ENCODE measurements at regions not wholly inside any gene's neighbourhood (a gene's known extent, or its start where the extent isn't known, plus 50 kb on each side); places are given as distances from the start of the nearest gene placed in this dataset.
"Not testable (repeated sequence)": the region's sequence is repeated elsewhere in the genome, so short reads cannot be mapped to it uniquely, and the experiment has no call there.

DNA sequence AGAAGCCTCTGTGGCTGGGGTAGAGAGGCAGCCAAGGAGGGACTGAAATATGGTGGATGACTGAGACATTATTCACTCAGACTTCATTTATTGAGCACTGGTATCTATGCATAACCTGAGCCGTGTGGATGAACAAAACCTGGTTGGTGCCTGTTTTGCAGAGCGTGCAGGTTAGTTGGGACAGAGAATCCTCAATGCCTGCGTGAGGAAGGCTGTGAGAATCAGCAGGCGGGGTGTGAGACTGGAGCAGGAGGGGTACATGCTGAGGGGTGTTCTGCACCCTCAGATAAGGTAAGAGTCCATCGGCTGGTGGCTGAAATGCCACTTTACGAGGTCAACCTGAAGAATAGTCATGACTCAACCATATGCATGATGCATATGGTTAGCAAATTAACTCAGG, 271.6 kb downstream of the MED10 start:
- DNase-seq = no peak

GRCh38 chr5:6105320-6105719, 273.0 kb downstream of the MED10 start:
- DNase-seq = no peak

- no peak for DNase-seq
Measured at GRCh38 chr5:6096101-6096500, 282.2 kb downstream of the MED10 start.

DNA sequence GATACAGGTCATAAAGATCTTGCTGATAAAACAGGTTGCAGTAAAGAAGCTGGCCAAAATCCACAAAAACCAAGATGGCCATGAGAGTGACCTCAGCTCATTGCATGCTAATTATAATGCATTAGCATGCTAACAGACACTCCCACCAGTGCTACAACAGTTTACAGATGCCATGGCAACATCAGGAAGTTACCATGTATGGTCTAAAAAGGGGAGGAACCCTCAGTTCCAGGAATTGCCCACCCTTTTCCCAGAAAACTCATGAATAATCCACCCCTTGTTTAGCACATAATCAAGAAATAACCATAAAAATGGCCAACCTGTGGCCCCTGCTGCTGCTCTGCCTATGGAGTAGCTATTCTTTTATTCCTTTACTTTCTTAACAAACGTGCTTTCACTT, 284.2 kb downstream of the MED10 start:
- DNase-seq = not testable (repeated sequence)

DNA sequence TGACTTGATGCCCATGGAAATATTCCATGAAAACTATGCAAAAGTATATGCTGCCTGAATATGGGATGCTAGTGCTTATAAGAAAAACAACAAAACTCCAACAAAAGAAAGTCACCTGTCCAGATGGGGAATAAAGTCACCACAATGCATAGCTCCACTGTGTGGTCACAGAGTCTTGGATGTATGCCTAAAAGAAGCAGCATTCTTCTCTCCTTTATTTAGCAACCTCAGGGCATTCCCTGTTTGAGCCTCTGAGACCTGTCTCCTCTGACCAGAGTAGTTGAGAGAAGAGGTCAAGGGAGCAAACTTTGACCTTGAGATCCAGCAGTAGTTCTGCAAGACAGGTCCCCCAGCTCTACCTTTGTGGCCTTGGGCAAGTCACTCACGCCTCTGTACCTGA, 287.5 kb downstream of the MED10 start:
- DNase-seq = no peak

DNA sequence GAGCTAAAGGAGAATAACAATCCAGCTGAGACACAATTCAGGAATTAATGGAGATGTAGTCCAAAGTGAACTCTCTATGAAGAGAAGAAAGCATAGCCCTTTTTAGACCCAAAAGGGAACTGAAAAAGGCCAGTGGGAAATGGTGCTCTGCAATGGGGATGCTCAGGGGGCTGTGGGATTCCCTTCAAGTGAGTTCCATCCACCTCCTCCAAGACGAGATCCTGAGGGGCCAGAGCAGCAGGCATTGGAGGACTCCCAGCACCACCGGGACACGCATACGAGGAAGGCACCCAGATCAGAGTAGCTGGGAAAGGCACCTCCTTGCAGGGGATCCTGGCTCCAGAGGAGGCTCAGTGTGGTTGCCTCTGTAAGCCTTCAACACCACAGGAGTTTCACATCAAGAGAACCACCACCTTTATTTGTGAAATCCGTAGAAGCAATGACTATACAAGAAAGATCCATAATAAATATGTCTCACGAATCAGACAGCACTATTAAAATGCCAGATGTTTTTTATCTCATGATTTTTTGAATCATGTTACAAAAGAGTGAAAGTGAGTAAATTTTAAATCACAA, 288.2 kb downstream of the MED10 start:
- no peak for DNase-seq

- DNase-seq = no peak
Measured at GRCh38 chr5:6088706-6089105, 289.6 kb downstream of the MED10 start.

- DNase-seq = no peak
Measured at GRCh38 chr5:6087576-6087975, 290.8 kb downstream of the MED10 start.

DNA sequence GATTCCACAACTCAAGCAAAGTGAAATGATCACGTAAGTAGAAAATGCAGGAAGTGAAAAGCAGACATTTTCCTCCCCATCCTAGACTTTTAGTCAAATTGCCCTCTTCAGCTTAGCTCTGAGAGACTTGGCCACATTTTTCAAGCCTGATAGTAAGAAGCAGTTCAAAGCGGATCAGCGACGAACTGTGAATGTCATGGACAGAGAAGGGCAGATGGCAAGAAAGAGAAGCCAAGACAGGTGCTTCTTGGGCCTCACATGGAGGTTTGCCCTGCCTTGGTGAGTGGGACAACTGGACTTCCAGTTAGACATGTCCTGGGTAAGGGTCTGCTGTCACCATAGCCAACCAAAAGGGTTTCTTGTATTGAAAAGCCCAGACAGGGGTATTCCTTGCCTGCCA, 291.5 kb downstream of the MED10 start:
- DNase-seq = no peak

GRCh38 chr5:6085341-6085860, 292.9 kb downstream of the MED10 start:
- no peak for DNase-seq

GRCh38 chr5:6084836-6085235, 293.5 kb downstream of the MED10 start:
- DNase-seq = no peak

DNA sequence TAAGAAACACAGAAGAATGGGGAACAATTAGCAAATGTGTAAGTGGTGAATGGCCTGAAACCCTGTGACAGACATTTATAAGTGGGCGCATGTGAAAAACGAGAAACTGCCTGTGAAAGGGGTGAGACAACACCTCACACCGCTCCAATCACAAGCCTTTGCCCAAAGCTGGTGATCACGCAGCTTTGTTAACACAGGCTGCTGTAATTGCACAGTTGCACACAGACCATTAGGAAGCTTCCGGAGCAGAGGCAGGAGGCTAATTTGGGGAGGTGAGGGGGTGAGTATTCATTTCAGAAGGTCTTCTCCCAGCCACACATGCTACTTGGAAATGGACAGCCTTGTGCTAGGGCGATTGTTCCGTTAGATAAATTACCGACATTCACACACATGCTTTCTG, 294.0 kb downstream of the MED10 start:
- no peak for DNase-seq

GRCh38 chr5:6083311-6083978, 294.9 kb downstream of the MED10 start:
- DNase-seq = no peak

DNA sequence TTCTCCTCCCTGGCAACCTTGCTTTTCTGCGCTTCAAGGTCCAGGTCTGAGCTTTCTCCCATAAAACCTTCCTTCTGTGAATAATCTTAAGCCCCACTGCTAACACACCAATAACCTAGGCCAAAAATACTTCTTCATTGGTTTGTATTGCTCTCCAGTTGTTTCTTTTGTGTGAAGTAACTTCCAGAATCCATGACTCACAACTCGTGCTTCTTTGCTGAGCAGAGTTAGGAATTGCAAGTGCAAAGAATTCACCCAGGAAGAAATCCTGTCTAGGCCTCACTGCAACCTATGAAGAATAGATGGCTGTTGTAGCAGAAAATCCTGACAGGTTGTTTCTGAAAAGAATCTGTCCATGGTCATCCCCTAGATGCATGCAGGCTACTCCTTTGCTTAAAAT, 295.7 kb downstream of the MED10 start:
- DNase-seq = no peak

DNA sequence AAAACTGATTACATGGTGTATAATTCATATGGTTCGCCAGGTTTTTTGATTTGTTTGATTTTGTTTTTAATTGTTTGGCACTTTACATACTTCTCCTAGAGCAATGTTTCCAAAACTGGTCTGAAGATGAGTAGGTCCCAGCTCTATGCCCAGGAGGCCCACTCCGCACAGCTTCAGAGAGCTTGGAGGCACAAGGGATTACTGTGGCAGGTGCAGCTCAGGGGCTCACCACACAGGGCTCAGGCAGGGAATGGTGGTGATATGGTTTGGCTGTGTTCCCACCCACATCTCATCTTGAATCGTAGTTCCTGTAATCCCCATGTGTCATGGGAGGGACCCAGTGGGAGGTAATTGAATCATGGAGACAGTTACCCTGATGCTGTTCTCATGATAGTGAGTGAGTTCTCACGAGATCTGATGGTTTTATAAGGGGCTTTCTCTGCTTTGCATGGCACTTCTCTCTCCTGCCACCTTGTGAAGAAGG, 296.6 kb downstream of the MED10 start:
- no peak for DNase-seq

DNA sequence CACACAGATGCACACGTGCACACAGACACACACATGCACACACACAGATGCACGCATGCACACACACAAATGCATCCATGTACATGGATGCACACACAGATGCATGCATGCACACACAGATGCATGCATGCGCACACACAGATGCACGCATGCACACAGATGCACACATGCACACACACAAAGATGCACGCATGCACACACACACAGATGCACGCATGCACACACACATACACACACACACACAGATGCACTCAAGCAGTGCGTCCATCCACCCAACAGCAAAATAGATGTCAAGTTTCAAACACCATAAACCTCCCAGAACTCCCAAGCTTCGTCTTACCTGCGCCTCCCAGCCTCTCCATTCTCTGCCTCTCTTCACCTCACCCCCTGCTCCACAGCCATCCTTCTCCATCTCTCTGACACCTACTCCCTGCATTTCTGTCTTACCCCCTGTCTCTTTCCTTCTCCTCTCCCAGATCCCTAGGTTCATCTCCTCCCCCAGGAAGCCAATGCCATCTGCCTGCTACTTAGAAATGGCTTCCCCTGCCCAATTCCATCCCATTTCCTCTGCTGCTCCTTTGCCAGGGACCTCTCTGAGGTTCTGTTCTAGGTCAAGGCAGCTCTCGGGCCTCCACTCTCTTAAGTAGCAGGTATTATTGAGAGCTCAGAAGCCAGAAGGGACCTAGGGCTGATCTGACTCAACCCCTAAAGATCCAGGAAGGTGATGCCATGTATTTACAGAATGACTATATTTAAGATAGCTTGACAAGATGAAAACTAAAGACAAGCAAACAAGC, 297.2 kb downstream of the MED10 start:
- no peak for DNase-seq

GRCh38 chr5:6080436-6080835, 297.9 kb downstream of the MED10 start:
- no peak for DNase-seq

GRCh38 chr5:6078881-6079280, 299.5 kb downstream of the MED10 start:
- no peak for DNase-seq

- DNase-seq = no peak
Measured at GRCh38 chr5:6076341-6077239, 301.8 kb downstream of the MED10 start.

DNA sequence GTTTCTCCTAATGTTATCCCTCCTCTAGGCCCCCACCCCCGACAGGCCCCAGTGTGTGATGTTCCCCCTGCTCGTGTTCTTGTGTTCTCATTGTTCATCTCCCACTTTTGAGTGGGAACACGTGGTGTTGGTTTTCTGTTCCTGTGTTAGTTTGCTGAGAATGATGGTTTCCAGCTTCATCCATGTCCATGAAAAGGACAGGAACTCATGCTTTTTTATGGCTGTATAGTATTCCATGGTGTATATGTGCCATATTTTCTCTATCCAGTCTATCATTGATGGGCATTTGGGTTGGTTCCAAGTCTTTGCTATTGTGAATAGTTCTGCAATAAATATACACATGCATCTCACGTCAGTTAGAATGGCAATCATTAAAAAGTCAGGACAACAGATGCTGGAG, 305.9 kb downstream of the MED10 start:
- not testable (repeated sequence) for DNase-seq

DNA sequence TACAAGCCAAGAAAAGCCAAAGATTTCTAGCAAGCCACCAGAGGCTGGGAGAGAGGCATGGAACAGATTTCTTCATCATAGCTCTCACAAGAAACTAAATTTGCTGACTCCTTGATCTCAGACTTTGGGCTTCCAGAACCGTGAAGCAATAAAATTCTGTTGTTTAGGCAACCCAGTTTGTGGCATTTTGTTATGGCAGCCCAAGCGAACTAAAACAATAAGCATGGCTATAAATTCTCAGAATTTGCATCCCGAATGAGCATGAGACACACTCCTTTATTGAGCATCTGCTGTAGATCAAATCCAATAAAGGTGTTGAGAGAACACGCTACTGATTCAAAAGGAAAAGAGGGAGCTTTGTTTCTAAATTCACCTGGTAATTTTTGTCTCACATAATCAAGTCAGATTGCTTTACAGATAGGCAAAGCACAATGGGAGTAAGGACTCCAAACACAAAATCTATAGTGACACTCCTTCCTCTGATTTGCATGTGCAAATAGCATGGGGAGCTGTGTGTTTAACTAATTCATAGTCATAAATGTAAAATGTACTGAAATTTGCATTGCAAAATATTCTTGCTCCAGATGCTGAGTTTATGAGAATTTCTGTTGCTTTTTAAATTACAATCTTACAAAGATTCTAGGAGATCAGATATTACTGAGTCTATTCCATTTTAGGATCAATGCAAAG, 308.7 kb downstream of the MED10 start:
- no peak for DNase-seq

DNA sequence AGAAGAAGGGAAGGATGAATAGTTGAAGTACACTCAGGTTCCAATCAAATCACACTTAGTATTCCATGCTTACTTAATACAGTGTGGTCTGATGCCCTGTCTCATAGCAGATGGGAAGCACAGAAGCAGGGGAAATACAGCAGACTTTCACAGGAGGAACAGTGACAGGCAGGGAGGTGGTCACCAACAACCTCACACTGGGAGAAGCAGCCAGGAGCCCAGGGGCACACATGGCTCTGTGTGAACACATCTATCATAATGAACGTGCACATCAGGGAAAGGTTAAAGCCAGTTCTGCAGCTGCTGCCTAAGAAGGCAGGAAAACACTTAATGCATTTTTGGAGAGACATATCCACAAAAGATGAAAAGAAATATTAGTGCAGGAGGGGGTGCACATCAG, 312.3 kb downstream of the MED10 start:
- no peak for DNase-seq

Measured in EL (cell line).